HepG2 (cell line): ENCODE measurements at regions not wholly inside any gene's neighbourhood (a gene's known extent, or its start where the extent isn't known, plus 50 kb on each side); places are given as distances from the start of the nearest gene placed in this dataset.
A peak's percentile ranks its signal among the peaks of the same experiment; 100 is the strongest.

Experiments
- ADNP ChIP-seq: sonication (generic); formaldehyde crosslinking; IDR thresholded peaks from 2 replicates; pipeline ENCODE4 v1.4.0; 2020; ENCODE audit warnings: missing genetic modification reagents
- BORCS8-MEF2B ChIP-seq: sonication (generic); formaldehyde crosslinking; IDR thresholded peaks from 2 replicates; pipeline ENCODE4 v1.8.0; 2022; ENCODE audit warnings: mild to moderate bottlenecking, missing genetic modification reagents
- PLRG1 ChIP-seq: fragments of 450-650 bp; conservative IDR thresholded peaks from 2 replicates; pipeline ENCODE4 v1.6.1; 2016
- PRMT3 ChIP-seq: sonication (generic); formaldehyde crosslinking; IDR thresholded peaks from 2 replicates; pipeline ENCODE4 v1.8.1; 2022; ENCODE audit warnings: low read depth, mild to moderate bottlenecking, moderate library complexity, missing genetic modification reagents, borderline replicate concordance
- SIN3A ChIP-seq: IDR thresholded peaks from 2 replicates; pipeline ENCODE4 v1.6.1; 2011; ENCODE audit warnings: low read depth, mild to moderate bottlenecking, control low read depth, low read length, borderline replicate concordance
- SOX13 ChIP-seq, 3 experiments: fragments of 450-650 bp in 1 of 3; sonication (generic) in 1 of 3; formaldehyde crosslinking in 1 of 3; IDR thresholded peaks in 2 of 3; conservative IDR thresholded peaks in 1 of 3; 2 replicates each; pipeline versions ENCODE4 v1.5.0 to v1.6.1; 2016 to 2020; ENCODE audit warnings: antibody characterized with exemption in 1 of 3, mild to moderate bottlenecking in 1 of 3, missing compliant biosample characterization in 1 of 3, missing genetic modification reagents in 1 of 3, moderate library complexity in 1 of 3
- TRIM24 ChIP-seq: sonication (generic); formaldehyde crosslinking; IDR thresholded peaks from 2 replicates; pipeline ENCODE4 v1.8.0; 2022; ENCODE audit warnings: mild to moderate bottlenecking, missing genetic modification reagents
- UBTF ChIP-seq: sonication (generic); formaldehyde crosslinking; IDR thresholded peaks from 2 replicates; pipeline ENCODE4 v1.4.0; 2020; ENCODE audit warnings: mild to moderate bottlenecking, missing genetic modification reagents
- ZBTB1 ChIP-seq: sonication (generic); formaldehyde crosslinking; IDR thresholded peaks from 2 replicates; pipeline ENCODE4 v1.4.0; 2020; ENCODE audit warnings: missing genetic modification reagents, borderline replicate concordance
- ZMYM2 ChIP-seq: sonication (generic); formaldehyde crosslinking; IDR thresholded peaks from 2 replicates; pipeline ENCODE4 v1.8.0; 2022; ENCODE audit warnings: mild to moderate bottlenecking, missing genetic modification reagents
- ZNF138 ChIP-seq: sonication (generic); formaldehyde crosslinking; IDR thresholded peaks from 2 replicates; pipeline ENCODE4 v1.5.0; 2020; ENCODE audit warnings: mild to moderate bottlenecking, low read depth, missing genetic modification reagents
- ZNF326 ChIP-seq: sonication (generic); formaldehyde crosslinking; IDR thresholded peaks from 2 replicates; pipeline ENCODE4 v1.4.0; 2020; ENCODE audit warnings: missing genetic modification reagents, borderline replicate concordance
- ZNF543 ChIP-seq: sonication (generic); formaldehyde crosslinking; IDR thresholded peaks from 2 replicates; pipeline ENCODE4 v1.4.0; 2020; ENCODE audit warnings: mild to moderate bottlenecking, missing genetic modification reagents
- TF ChIP-seq, protein P1 (sequence below): sonication (generic); formaldehyde crosslinking; IDR thresholded peaks from 2 replicates; pipeline ENCODE4 v1.4.0; 2020; ENCODE audit warnings: missing genetic modification reagents
- TF ChIP-seq, protein P2 (sequence below): sonication (generic); formaldehyde crosslinking; IDR thresholded peaks from 2 replicates; pipeline ENCODE4 v1.5.1; 2020; ENCODE audit warnings: missing genetic modification reagents, mild to moderate bottlenecking, borderline replicate concordance

GRCh38 chr1:54488779-54489626 lies 59.0 kb upstream of the ACOT11 start (continued):
- TF ChIP-seq, protein P1, sequence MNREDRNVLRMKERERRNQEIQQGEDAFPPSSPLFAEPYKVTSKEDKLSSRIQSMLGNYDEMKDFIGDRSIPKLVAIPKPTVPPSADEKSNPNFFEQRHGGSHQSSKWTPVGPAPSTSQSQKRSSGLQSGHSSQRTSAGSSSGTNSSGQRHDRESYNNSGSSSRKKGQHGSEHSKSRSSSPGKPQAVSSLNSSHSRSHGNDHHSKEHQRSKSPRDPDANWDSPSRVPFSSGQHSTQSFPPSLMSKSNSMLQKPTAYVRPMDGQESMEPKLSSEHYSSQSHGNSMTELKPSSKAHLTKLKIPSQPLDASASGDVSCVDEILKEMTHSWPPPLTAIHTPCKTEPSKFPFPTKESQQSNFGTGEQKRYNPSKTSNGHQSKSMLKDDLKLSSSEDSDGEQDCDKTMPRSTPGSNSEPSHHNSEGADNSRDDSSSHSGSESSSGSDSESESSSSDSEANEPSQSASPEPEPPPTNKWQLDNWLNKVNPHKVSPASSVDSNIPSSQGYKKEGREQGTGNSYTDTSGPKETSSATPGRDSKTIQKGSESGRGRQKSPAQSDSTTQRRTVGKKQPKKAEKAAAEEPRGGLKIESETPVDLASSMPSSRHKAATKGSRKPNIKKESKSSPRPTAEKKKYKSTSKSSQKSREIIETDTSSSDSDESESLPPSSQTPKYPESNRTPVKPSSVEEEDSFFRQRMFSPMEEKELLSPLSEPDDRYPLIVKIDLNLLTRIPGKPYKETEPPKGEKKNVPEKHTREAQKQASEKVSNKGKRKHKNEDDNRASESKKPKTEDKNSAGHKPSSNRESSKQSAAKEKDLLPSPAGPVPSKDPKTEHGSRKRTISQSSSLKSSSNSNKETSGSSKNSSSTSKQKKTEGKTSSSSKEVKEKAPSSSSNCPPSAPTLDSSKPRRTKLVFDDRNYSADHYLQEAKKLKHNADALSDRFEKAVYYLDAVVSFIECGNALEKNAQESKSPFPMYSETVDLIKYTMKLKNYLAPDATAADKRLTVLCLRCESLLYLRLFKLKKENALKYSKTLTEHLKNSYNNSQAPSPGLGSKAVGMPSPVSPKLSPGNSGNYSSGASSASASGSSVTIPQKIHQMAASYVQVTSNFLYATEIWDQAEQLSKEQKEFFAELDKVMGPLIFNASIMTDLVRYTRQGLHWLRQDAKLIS (CRISPR knock-in tag): no peak
- TF ChIP-seq PLRG1: no peak
- peak; percentile 70; the same call in 1 of the 2 replicates for TF ChIP-seq SIN3A
- TF ChIP-seq TRIM24 (CRISPR knock-in tag): no peak
- no peak for TF ChIP-seq ZBTB1 (CRISPR knock-in tag)
- no peak for TF ChIP-seq ZNF543
- TF ChIP-seq BORCS8-MEF2B (CRISPR knock-in tag): no peak
- TF ChIP-seq ZMYM2 (CRISPR knock-in tag): no peak
- no peak for TF ChIP-seq ZNF138 (CRISPR knock-in tag)
- TF ChIP-seq SOX13 (IDR thresholded peaks at IDR 0.05): no peak
- TF ChIP-seq SOX13 (CRISPR knock-in tag; conservative IDR thresholded peaks at IDR 0.05 in 1 of 2, IDR thresholded peaks at IDR 0.05 in 1 of 2): peak in 1 of 2 experiments; percentile 41; a peak in 1 of 4 replicates
- no peak for TF ChIP-seq PRMT3 (CRISPR knock-in tag)
- TF ChIP-seq ADNP (CRISPR knock-in tag): no peak
- TF ChIP-seq ZNF326 (CRISPR knock-in tag): no peak
- no peak for TF ChIP-seq UBTF (CRISPR knock-in tag)
- TF ChIP-seq, protein P2, sequence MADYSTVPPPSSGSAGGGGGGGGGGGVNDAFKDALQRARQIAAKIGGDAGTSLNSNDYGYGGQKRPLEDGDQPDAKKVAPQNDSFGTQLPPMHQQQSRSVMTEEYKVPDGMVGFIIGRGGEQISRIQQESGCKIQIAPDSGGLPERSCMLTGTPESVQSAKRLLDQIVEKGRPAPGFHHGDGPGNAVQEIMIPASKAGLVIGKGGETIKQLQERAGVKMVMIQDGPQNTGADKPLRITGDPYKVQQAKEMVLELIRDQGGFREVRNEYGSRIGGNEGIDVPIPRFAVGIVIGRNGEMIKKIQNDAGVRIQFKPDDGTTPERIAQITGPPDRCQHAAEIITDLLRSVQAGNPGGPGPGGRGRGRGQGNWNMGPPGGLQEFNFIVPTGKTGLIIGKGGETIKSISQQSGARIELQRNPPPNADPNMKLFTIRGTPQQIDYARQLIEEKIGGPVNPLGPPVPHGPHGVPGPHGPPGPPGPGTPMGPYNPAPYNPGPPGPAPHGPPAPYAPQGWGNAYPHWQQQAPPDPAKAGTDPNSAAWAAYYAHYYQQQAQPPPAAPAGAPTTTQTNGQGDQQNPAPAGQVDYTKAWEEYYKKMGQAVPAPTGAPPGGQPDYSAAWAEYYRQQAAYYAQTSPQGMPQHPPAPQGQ: no peak
